ENCODE measurements at regions not wholly inside any gene's neighbourhood (a gene's known extent, or its start where the extent isn't known, plus 50 kb on each side); places are given as distances from the start of the nearest gene placed in this dataset.

GRCh38 chr15:38004218-38004861 is 69.9 kb downstream of the TMCO5A start (continued):
- TF ChIP-seq HDAC2 (IDR thresholded peaks at IDR 0.05; ENCODE audit: borderline replicate concordance in 1 of 2, low read depth in 2 of 2, low read length in 2 of 2) = no peak
- no peak for TF ChIP-seq TAF7 (optimal IDR thresholded peaks at IDR 0.05; ENCODE audit: borderline replicate concordance, low read depth, low read length)
- TF ChIP-seq CHD1 (IDR thresholded peaks at IDR 0.05; ENCODE audit: low read depth, low read length) = no peak
- no peak for TF ChIP-seq NANOG (IDR thresholded peaks at IDR 0.05; ENCODE audit: insufficient read depth, low read depth, low read length, poor library complexity, severe bottlenecking)
